GM21515 (cell line): ENCODE measurements at regions not wholly inside any gene's neighbourhood (a gene's known extent, or its start where the extent isn't known, plus 50 kb on each side); places are given as distances from the start of the nearest gene placed in this dataset.

Experiments
- ATAC-seq: cut with Tn5 transposase; IDR thresholded peaks from one replicate; pipeline ENCODE4 v1.9.1; 2021; ENCODE audit not compliant: unreplicated experiment

DNA sequence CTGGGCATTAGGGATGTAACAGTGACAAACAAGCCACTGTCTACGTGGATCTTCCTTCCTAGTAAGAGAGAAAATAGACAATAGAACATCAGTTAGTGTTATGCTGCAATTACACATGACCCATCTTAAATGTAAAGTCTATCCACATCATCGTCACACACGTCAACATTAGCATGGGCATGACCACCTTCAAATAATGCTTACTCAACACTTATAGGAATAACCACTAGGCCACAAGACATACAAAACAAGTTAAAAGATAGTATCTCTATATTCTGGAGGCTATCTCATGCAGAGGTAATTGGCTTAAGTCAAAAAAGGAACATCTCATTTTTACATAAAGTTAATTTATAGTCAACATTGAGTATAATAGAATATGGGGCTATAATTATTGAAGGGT is 156.5 kb downstream of the MOXD1 start:
- no peak for ATAC-seq

DNA sequence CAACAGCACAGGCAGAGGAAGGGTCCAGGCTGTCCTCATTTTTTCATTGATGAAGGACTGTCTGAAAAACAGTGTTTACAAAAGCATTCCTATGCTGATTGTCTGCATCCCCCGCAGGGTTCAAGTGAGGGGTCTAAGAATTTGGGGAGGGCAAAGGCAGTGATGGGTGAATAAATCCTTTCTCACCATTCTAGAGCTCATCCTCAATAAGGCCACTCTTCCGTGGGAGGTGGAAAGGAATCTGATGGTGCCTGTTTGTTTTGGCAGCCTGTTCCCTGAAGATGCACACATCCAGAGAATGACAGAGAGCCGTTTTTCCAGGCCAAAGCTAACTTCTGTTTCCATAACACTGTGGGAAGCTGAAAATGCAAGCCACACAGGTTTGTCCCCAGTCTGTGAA is 164.5 kb downstream of the MOXD1 start:
- ATAC-seq: no peak

DNA sequence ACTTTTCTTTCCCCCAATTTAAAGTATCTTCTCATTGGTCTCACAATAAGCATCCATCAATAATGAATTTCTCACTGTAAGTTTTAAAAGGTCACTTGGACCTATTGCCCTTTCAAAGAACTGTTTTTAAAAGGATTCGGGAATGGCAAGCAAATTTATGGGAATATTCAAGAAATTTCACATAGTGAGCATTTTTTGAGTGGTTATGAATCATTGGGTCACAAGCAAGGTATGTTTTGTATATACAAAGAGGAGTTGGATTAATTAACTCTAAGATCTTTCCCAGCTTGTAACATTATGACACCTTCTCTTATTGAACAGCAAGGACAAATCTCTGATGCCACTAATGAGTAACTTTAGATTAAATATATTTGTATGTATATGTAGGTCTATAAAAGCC is 165.0 kb downstream of the MOXD1 start:
- ATAC-seq: no peak

GRCh38 chr6:132235596-132236280 is 165.5 kb downstream of the MOXD1 start:
- ATAC-seq: no peak

- ATAC-seq: no peak
Observed at GRCh38 chr6:132234356-132234755, 166.9 kb downstream of the MOXD1 start.

DNA sequence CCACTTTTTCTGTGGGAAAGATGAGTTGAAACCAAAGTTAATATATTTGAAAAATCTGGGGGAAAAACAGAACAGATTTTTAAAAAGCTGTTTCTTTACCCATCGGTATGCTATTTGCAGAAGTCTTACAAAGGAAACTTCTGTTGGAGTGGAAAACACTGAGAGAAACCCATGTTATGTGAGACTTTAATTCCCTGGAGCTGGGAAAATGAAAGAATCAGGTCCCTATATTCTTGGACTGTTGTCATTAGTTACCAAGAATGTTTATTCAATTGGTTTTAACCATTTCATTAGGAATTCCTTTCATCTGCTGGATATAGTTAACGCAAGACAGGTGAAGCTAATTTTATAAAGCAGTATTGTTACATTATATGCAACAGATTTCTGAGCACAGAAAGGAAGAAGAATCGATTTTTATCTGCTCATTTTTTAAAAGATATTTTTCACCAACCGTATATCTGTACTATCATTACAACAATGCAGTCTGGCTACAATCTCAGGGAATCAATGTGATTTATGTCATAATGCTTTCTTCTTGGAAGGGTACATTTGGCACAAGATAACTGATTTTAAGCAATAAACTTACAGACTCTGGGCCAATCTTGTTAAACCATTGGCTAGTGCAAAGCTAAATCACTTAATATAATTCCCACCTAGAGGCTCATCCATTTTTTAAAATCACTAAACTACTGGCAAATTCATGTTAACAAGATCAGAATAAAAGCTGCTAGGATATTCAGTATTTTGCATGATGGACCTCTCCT is 170.0 kb downstream of the MOXD1 start:
- no peak for ATAC-seq

- ATAC-seq: no peak
Observed at GRCh38 chr6:132228894-132229293, 172.4 kb downstream of the MOXD1 start.

- ATAC-seq: no peak
Observed at GRCh38 chr6:132227904-132228303, 173.4 kb downstream of the MOXD1 start.

DNA sequence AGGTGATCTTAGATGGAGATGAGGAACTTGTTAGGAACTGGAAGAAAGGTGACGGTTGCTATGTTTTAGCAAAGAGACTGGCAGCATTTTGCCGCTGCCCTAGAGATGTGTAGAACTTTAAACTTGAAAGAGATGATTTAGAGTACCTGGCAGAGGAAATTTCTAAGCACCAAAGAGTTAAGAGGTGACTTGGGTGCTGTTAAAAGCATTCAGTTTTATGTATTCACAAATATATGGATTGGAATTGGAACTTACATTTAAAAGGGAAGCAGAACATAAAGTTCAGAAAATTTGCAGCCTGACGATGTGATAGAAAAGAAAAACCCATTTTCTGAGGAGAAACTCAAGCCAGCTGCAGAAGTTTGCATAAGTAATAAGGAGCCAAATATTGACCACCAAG is 176.3 kb downstream of the MOXD1 start:
- no peak for ATAC-seq

DNA sequence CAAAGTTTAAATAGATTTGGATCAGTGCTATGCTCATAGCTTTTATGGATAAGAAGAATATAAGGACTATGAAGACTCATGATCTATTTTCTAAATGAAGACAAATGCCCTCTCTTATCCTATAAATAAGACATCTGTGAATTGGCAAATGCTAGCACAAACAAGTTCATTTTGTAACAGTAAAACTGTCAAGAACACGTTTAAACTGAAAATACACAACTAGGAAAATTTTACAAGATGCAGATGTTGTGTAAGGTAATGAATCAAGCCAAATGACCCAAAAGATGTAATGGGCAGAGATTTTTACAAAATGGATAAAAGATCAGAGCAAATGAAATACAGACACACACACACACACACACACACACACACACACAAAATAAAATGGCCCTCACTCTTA is 180.5 kb downstream of the MOXD1 start:
- no peak for ATAC-seq

DNA sequence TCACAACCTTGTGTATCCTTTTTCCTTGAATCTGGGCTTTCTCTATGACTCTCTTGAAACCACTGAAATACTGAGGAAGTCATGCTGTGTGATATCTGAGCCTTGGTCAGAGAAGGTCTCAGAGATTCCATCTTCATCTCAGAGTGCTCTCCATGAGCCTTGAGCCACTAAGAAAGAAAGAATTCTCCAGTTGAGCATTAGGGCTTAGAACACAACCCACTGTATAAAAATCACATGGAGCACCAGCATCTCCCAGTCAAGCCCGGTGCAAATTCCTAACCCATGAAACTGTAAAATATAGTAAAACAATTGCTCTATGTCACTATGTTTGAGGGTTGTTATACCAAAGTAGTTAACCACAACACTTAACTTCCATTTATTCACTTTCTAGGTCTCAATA is 181.4 kb downstream of the MOXD1 start:
- no peak for ATAC-seq

DNA sequence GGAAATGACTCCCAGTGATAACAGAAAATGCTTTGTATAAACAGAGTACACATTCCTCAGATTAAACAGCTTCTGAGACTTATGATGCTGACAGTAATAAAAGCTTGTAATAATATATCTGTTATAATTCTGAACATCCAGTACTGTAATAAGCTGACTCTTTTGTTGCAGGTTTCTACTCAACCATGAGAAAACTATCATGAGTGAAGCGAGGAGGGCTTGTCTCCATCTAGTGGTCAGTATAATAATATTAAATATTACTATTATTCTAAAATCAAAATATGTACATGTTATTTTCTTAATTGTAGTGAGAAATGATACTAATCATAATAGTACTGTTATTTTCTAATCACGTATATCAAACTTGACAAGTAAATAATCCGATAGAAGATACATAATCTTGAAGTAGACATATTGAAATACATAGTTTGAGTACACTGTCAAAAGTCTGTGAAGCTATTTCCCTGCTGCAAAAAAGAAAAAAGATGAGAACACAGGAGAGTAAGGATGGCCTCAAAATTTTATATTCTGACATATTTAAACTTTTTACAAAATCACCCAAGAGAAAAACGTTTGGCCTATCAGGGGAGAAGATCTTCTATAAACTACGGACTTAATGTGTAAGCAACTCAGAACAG is 183.1 kb downstream of the MOXD1 start:
- no peak for ATAC-seq

GRCh38 chr6:132215805-132216204 is 185.5 kb downstream of the MOXD1 start:
- no peak for ATAC-seq

DNA sequence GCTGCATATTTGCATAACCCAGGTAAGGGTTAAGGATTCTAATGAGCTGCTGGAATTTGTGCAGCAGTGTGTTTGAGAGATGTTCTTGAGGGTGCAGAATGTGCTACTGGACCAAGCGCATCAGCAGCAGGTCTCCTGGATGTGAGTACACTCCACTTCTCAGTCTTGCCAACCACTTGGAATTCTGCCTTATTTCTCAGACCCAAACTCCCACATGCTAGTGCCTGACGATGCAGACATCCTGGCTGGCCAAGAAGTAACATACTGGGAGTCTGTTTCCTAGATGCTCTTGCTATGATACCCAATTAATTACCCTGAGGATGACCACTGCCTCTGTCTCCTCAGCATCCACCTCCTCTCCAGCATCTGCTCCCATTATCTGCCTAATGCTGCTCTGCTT is 186.6 kb downstream of the MOXD1 start:
- ATAC-seq: no peak

DNA sequence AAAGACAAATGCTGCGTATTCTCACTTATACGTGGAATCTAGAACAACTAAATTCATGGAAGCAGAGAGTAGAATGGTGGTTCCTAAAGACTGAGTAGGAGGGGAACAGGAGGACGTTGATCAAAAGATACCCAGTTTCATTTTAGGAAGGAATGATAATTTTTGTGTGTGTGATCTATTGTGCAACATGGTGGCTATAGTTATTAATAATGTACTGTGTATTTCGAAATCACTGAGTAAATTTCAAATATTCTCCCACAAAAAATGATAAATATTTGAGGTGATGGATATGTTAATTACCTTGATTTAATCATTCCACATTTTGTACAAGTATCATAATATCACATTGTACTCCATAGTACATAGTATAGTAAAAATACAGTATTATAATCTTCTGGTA is 187.5 kb downstream of the MOXD1 start:
- no peak for ATAC-seq

DNA sequence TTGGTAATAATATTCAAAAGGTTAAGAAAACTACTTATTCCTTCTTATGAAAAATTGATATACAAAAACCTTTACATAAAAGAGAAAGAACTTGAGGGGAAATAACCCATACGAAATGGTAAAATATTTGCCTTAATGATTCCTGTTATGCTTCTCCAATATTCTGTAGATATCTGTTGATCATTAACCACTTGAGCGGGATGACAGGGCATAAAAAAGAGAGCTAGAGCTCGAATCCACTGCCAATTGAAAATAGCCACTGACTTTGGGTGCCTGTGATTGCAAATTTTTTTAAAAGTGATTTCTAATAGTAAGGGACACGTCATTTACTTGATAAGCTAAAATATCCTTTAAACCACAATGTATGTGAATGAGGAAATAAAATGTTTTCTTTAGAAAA is 188.1 kb downstream of the MOXD1 start:
- ATAC-seq: no peak

DNA sequence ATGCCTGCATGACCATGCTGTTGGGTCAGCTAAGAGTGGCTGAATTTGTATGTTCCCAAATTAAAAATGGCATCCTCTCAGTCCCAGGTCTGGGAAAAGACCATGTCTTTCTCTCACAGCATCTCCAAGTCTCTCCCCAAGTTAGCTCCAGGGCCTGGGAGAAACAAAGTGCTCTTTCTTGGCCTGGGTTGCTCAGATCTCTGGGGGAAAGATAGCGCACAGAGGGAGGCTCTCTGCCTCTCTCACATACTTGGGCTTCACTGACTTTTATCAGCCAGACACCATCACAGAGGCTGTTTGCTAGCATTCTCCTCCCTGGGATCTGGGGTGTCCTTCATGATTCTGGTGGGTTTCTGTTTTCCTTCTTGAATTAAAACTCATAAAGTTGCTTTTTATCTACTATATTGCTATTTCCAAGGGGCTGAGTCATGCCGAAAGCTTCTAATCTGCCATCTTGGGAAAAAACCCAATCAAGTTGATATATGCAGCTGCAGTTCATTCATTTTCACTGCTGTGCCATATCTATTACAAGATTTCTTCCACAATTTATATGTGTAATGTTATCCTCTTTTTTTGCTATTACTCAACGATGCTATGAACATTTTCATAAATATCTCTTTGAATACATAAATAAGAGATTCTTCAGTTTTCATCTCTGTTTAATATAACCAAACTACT is 190.2 kb downstream of the MOXD1 start:
- no peak for ATAC-seq

DNA sequence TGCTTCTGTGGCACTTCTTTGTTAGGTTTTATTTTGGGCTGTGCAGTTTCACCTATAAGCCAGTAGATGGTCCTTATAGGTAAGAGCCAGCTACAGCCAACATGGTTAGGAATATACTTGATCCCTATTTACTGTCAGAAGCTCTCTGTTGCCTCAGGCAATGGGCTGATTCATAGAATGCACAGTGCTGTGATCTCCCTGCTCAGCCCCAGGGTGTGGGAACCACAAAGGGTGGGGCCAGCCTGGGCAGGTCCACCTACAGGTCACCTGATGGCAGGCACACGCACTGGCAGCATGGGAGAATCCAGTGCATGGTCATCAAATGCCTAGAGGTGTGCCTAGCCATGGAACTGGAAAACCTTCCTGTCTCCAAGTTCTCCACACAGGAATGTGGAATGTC is 191.9 kb downstream of the MOXD1 start:
- ATAC-seq: no peak

DNA sequence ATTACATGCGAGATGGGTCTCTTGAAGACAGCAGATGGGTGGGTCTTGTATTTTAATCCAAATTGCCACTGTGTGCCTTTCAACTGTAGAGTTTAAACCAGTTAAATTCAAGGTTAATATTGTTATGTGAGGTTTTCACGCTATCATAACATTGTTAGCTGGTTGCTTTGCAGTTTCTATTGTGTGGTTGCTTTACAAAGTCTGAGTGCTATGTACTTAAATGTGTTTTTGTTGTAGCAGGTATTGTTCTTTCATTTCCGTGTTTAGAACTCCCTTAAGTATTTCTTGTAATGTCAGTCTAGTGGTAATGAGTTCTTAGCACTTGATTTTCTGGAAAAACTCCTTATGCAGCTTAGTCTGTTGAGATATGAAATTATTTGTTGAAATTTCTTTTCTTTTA is 193.3 kb downstream of the MOXD1 start:
- no peak for ATAC-seq

- no peak for ATAC-seq
Observed at GRCh38 chr6:132205946-132206345, 195.3 kb downstream of the MOXD1 start.

- ATAC-seq: no peak
Observed at GRCh38 chr6:132204591-132204990, 196.7 kb downstream of the MOXD1 start.

GRCh38 chr6:132202574-132202973 is 198.7 kb downstream of the MOXD1 start:
- ATAC-seq: no peak
